ENCODE measurements at regions not wholly inside any gene's neighbourhood (a gene's known extent, or its start where the extent isn't known, plus 50 kb on each side); places are given as distances from the start of the nearest gene placed in this dataset.

DNA sequence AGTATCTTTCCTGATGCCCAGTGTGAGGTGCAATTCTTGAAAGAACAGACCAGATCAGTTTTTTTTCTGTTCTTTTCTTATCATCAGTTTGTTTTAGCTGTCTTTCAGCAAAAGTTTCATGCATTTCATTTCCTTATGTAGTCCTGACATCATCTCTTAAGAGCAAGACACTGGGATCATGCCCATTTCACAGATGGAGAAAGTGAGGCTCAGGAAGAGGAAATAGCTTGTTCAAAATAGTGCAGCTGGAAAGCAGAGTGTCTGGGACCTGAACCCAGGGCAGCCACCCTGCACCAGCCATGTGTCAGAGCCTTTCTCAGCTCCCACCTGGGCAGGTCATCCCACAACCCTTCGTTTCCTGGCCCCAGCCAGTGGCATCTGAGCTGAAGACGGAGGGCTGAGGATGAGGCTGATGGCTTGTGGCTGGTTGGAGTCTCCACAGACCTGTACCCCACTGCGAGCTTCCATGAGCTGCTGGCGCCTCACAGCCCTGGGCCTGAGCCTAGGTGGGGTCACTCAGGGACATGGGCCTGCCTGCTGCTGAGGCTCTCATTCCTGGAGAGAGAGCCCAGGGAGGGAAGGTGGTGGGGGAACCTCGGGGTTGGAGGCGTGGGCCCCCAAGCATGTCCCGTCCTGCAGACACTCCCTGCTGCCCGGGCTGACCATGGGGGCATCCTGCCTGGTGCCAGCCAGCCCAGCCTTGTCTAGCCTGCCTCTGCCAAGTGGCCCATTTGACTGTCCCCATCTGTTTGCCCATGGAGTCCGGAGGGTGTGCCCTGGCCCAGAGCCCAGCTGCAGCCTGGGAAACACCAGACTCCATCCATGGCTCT, 61.8 kb downstream of the SMIM38 start:
- Histone ChIP-seq H3K4me3 (replicated peaks in 1 of 2; ENCODE audit: low read depth in 1 of 2, low read length in 2 of 2) (no peak overlapping the region), H3K27me3 (ENCODE audit: insufficient read depth, low read length) (no peaks in the 10 kb centered on the region), H3K9me3 (ENCODE audit: control insufficient read depth in 1 of 2, insufficient read depth in 1 of 2, low read depth in 1 of 2, low read length in 2 of 2) (no peaks in the 10 kb centered on the region), H3K27ac (ENCODE audit: low read depth, low read length) (no peak overlapping the region), H3K9me2 (ENCODE audit: insufficient read depth) (no peaks in the 10 kb centered on the region), H3K4me1 (ENCODE audit: control insufficient read depth in 1 of 2, insufficient read depth in 2 of 2, low read length in 2 of 2) (peaks cover 7 to 11% of the 10 kb centered on the region in 2 experiments; a peak in 2 of 4 replicates), H2AFZ (ENCODE audit: low read depth, low read length, poor library complexity, severe bottlenecking) (no peak overlapping the region), H3K9ac (ENCODE audit: low read length) (no peak overlapping the region), H4K20me1 (ENCODE audit: insufficient read depth) (no peaks in the 10 kb centered on the region), H3K79me2 (ENCODE audit: insufficient read depth, low read length) (no peaks in the 10 kb centered on the region), H3K36me3 (ENCODE audit: control insufficient read depth in 1 of 2, insufficient read depth in 2 of 2, low read length in 2 of 2) (no peaks in the 10 kb centered on the region), H3K4me2 (ENCODE audit: low read length) (no peak overlapping the region)
- ATAC-seq (no peak; the same call in 1 of the 2 replicates), DNase-seq (ENCODE audit: low read depth, low spot score) (no peak)
- BruUV-seq (replicated peaks), result no TSS peak
- intact Hi-C loops (cut with micrococcal nuclease), result no loop called here
- no peak for TF ChIP-seq JUND (IDR thresholded peaks at IDR 0.05)
- TF ChIP-seq, protein P1, sequence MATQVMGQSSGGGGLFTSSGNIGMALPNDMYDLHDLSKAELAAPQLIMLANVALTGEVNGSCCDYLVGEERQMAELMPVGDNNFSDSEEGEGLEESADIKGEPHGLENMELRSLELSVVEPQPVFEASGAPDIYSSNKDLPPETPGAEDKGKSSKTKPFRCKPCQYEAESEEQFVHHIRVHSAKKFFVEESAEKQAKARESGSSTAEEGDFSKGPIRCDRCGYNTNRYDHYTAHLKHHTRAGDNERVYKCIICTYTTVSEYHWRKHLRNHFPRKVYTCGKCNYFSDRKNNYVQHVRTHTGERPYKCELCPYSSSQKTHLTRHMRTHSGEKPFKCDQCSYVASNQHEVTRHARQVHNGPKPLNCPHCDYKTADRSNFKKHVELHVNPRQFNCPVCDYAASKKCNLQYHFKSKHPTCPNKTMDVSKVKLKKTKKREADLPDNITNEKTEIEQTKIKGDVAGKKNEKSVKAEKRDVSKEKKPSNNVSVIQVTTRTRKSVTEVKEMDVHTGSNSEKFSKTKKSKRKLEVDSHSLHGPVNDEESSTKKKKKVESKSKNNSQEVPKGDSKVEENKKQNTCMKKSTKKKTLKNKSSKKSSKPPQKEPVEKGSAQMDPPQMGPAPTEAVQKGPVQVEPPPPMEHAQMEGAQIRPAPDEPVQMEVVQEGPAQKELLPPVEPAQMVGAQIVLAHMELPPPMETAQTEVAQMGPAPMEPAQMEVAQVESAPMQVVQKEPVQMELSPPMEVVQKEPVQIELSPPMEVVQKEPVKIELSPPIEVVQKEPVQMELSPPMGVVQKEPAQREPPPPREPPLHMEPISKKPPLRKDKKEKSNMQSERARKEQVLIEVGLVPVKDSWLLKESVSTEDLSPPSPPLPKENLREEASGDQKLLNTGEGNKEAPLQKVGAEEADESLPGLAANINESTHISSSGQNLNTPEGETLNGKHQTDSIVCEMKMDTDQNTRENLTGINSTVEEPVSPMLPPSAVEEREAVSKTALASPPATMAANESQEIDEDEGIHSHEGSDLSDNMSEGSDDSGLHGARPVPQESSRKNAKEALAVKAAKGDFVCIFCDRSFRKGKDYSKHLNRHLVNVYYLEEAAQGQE (IDR thresholded peaks at IDR 0.05; ENCODE audit: low read depth), result no peak
- no peak for TF ChIP-seq SIN3A (IDR thresholded peaks at IDR 0.05; ENCODE audit: low read depth)
- TF ChIP-seq, protein P2, sequence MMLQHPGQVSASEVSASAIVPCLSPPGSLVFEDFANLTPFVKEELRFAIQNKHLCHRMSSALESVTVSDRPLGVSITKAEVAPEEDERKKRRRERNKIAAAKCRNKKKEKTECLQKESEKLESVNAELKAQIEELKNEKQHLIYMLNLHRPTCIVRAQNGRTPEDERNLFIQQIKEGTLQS (IDR thresholded peaks at IDR 0.05), result no peak
- CTCF ChIA-PET, result no interaction called here
- RAD21 ChIA-PET (ENCODE audit: low non-redundant PET in 1 of 2, low total read pairs in 2 of 2, uncharacterized antibody in 2 of 2, unreplicated experiment in 2 of 2), result no interaction called here
- POLR2A ChIA-PET, result no interaction called here

DNA sequence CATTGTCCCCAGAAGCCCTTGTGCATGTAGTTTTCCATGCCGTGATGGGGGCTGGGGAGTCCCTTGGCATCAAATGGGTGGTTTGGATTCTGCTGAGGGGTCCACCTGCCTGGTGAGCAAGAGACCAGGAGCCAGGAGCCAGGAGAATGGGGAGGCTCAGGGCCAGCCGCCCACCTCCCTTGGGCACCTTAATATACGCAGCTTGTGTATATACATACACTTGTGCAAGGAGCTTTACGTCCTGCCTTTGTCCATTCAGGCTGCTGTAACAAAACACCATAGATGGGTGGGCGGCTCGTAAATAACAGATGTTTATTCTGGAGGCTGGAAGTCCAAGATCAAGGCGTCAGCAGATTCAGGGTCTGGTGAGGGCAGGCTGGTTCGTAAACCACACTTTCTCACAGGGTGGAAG, 62.5 kb downstream of the SMIM38 start:
- Histone ChIP-seq H2AFZ (ENCODE audit: low read depth, low read length, poor library complexity, severe bottlenecking) (no peak overlapping the region), H3K27me3 (ENCODE audit: insufficient read depth, low read length) (no peaks in the 10 kb centered on the region), H3K4me3 (replicated peaks in 1 of 2; ENCODE audit: low read depth in 1 of 2, low read length in 2 of 2) (no peak overlapping the region), H3K9ac (ENCODE audit: low read length) (no peak overlapping the region), H3K27ac (ENCODE audit: low read depth, low read length) (no peak overlapping the region), H3K9me3 (ENCODE audit: control insufficient read depth in 1 of 2, insufficient read depth in 1 of 2, low read depth in 1 of 2, low read length in 2 of 2) (no peaks in the 10 kb centered on the region), H3K9me2 (ENCODE audit: insufficient read depth) (no peaks in the 10 kb centered on the region), H3K4me2 (ENCODE audit: low read length) (no peak overlapping the region), H3K79me2 (ENCODE audit: insufficient read depth, low read length) (no peaks in the 10 kb centered on the region), H4K20me1 (ENCODE audit: insufficient read depth) (no peaks in the 10 kb centered on the region), H3K36me3 (ENCODE audit: control insufficient read depth in 1 of 2, insufficient read depth in 2 of 2, low read length in 2 of 2) (no peaks in the 10 kb centered on the region), H3K4me1 (ENCODE audit: control insufficient read depth in 1 of 2, insufficient read depth in 2 of 2, low read length in 2 of 2) (peaks cover 7 to 11% of the 10 kb centered on the region in 2 experiments; a peak in 2 of 4 replicates)
- no peak for TF ChIP-seq RAD21 (IDR thresholded peaks at IDR 0.05; ENCODE audit: low read depth)
- intact Hi-C loops (cut with micrococcal nuclease), result no loop called here
- DNase-seq (ENCODE audit: low read depth, low spot score) (no peak), ATAC-seq (no peak)
- ChIA-PET POLR2A (no interaction called here), CTCF (no interaction called here), RAD21 (ENCODE audit: low non-redundant PET in 1 of 2, low total read pairs in 2 of 2, uncharacterized antibody in 2 of 2, unreplicated experiment in 2 of 2) (no interaction called here)
- no TSS peak for BruUV-seq (replicated peaks)
